ENCODE measurements at regions not wholly inside any gene's neighbourhood (a gene's known extent, or its start where the extent isn't known, plus 50 kb on each side); places are given as distances from the start of the nearest gene placed in this dataset.

GRCh38 chr4:35238793-35239192 is 1005.5 kb downstream of the ARAP2 start:
- TF ChIP-seq POLR2AphosphoS5 (IDR thresholded peaks at IDR 0.05), result no peak
- TF ChIP-seq, protein P1, sequence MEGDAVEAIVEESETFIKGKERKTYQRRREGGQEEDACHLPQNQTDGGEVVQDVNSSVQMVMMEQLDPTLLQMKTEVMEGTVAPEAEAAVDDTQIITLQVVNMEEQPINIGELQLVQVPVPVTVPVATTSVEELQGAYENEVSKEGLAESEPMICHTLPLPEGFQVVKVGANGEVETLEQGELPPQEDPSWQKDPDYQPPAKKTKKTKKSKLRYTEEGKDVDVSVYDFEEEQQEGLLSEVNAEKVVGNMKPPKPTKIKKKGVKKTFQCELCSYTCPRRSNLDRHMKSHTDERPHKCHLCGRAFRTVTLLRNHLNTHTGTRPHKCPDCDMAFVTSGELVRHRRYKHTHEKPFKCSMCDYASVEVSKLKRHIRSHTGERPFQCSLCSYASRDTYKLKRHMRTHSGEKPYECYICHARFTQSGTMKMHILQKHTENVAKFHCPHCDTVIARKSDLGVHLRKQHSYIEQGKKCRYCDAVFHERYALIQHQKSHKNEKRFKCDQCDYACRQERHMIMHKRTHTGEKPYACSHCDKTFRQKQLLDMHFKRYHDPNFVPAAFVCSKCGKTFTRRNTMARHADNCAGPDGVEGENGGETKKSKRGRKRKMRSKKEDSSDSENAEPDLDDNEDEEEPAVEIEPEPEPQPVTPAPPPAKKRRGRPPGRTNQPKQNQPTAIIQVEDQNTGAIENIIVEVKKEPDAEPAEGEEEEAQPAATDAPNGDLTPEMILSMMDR (IDR thresholded peaks at IDR 0.05), result no peak
